Heart left ventricle (tissue), 16 donors: ENCODE measurements at regions not wholly inside any gene's neighbourhood (a gene's known extent, or its start where the extent isn't known, plus 50 kb on each side); places are given as distances from the start of the nearest gene placed in this dataset.

Source experiments
- ATAC-seq, 4 donors: fragments of 200-7000 bp; cut with Tn5 transposase; one replicate each; pipeline ENCODE4 v1.9.1; 2020 to 2022; ENCODE audit warnings: moderate library complexity in 4 of 4, mild to moderate bottlenecking in 3 of 4, moderate number of reproducible peaks in 1 of 4
- DNase-seq, 5 donors: peaks; one replicate each; pipeline ENCODE4 v3.0.0-alpha.2; 2020
- H3K27ac ChIP-seq, 12 donors: fragments of 200-600 bp; sonication (generic) in 4 of 12; one replicate each; pipeline versions ENCODE4 v1.5.0 to v1.8.0; 2016 to 2022; ENCODE audit warnings: mild to moderate bottlenecking in 2 of 12
- H3K27me3 ChIP-seq, 9 donors: fragments of 200-600 bp; sonication (generic) in 2 of 9; one replicate each; pipeline versions ENCODE4 v1.5.1 to v1.8.0; 2016 to 2022; ENCODE audit warnings: mild to moderate bottlenecking in 3 of 9
- H3K36me3 ChIP-seq, 9 donors: fragments of 200-600 bp; sonication (generic) in 2 of 9; one replicate each; pipeline versions ENCODE4 v1.5.0 to v1.8.0; 2018 to 2022; ENCODE audit warnings: mild to moderate bottlenecking in 2 of 9
- H3K4me1 ChIP-seq, 12 donors: fragments of 200-600 bp; sonication (generic) in 4 of 12; one replicate each; pipeline versions ENCODE4 v1.5.0 to v1.8.0; 2016 to 2022; ENCODE audit warnings: mild to moderate bottlenecking in 3 of 12
- H3K4me3 ChIP-seq, 12 donors: fragments of 200-600 bp; sonication (generic) in 4 of 12; one replicate each; pipeline versions ENCODE4 v1.5.0 to v1.8.0; 2017 to 2022; ENCODE audit warnings: mild to moderate bottlenecking in 9 of 12, moderate library complexity in 4 of 12
- H3K9me3 ChIP-seq, 12 donors: fragments of 200-600 bp; sonication (generic) in 4 of 12; one replicate each; pipeline versions ENCODE4 v1.5.0 to v1.8.0; 2016 to 2022; ENCODE audit warnings: mild to moderate bottlenecking in 1 of 12
- CTCF ChIP-seq, 12 donors: fragments of 200-600 bp; sonication (generic) in 4 of 12; IDR thresholded peaks; one replicate each; pipeline versions ENCODE4 v1.5.0 to v1.8.0; 2018 to 2022; ENCODE audit warnings: antibody characterized with exemption in 12 of 12, mild to moderate bottlenecking in 5 of 12
- POLR2A ChIP-seq, 2 donors: fragments of 450-650 bp; IDR thresholded peaks; one replicate each; pipeline ENCODE4 v1.6.1; 2017; ENCODE audit warnings: antibody characterized with exemption in 2 of 2, mild to moderate bottlenecking in 2 of 2, moderate library complexity in 2 of 2
- WGBS, 4 donors: extraction: QIAGEN DNeasy Blood & Tissue Kit in 2 of 4; methylation state at CpG; one replicate each; pipeline versions ENCODE4 v1.1.5 to v1.1.7; 2013 to 2018; 5-methylcytosine and 5-hydroxymethylcytosine counted together
- intact Hi-C, 10 donors: fragments of 100-400 bp; cut with DNase I; formaldehyde crosslinking; loops; one replicate each; pipeline versions ENCODE4 v1.11.1 to v1.14.2; 2022
- donor health status: ischemic (EF 13 %, LVEDD 7.1; RV severe dilation, severe dysfunction).
- donor health status: healthy with polysubstance abuse.
- donor health status: DM: no; HTN: yes; CAD: no.
- donor health status: DM: no; HTN: no; CAD: no.
- donor health status: ischemic (EF 25% LVEDD 6.9; RV normal size, moderate dysfunction).
- donor health status: ischemic (EF 25% LVEDD 5.7; RV mildly dilated, moderate dysfunction).
- donor health status: healthy.
- donor health status: DM: yes; HTN: yes; CAD: no.
- donor health status: ischemic (EF 35%, LVEDD 5.7; RV mildly dilated, moderate dysfunction).
- donor health status: nonischemic (EF 11% LVEDD 7.7; RV severe dilation, severe dysfunction).
- donor health status: DM: yes; HTN: yes; CAD: no.
- donor health status: PGD.
- donor health status: ischemic (EF 29% LVEDD 5.4; RV normal size, mild dysfunction).
- donor health status: nonischemic (EF 23%, LVEDD 6.1; RV moderate dilation, normal function).

GRCh38 chr3:168314166-168314565, 218.4 kb upstream of the GOLIM4 start:
- no peaks in the 10 kb centered on the region for H3K36me3 ChIP-seq
- no peak overlapping the region for H3K27ac ChIP-seq
- WGBS, 4 donors: 86 to 91% (median 87%) methylated on average over 3 of the region's 3 CpGs
- intact Hi-C loops: no loop called here
- no peaks in the 10 kb centered on the region for H3K9me3 ChIP-seq
- TF ChIP-seq POLR2A (IDR thresholded peaks at IDR 0.05) (no peak), CTCF (IDR thresholded peaks at IDR 0.05) (no peak)
- no peaks in the 10 kb centered on the region for H3K27me3 ChIP-seq
- DNase-seq (no peak), ATAC-seq (no peak)
- H3K4me1 ChIP-seq: no peaks in the 10 kb centered on the region
- H3K4me3 ChIP-seq: no peak overlapping the region

- Histone ChIP-seq H3K9me3 (no peaks in the 10 kb centered on the region), H3K27ac (no peak overlapping the region), H3K4me3 (no peak overlapping the region), H3K36me3 (no peaks in the 10 kb centered on the region), H3K4me1 (no peaks in the 10 kb centered on the region), H3K27me3 (no peaks in the 10 kb centered on the region)
- ATAC-seq (no peak), DNase-seq (no peak)
- intact Hi-C loops: no loop called here
- 79 to 82% (median 81%) methylated on average over 4 of the region's 4 CpGs for WGBS, 4 donors
- no peak for TF ChIP-seq CTCF (IDR thresholded peaks at IDR 0.05)
- no peak for TF ChIP-seq POLR2A (IDR thresholded peaks at IDR 0.05)
Observed at GRCh38 chr3:168312984-168313383, 217.3 kb upstream of the GOLIM4 start.

- Histone ChIP-seq H3K9me3 (peaks cover 0 to 19% (median 4%) of the 10 kb centered on the region in 12 donors), H3K27me3 (no peaks in the 10 kb centered on the region), H3K27ac (no peak overlapping the region), H3K4me3 (no peak overlapping the region), H3K36me3 (no peaks in the 10 kb centered on the region), H3K4me1 (no peaks in the 10 kb centered on the region)
- no peak for ATAC-seq
- intact Hi-C loops: loop anchor here in 1 of 10 donors (5.0 kb wide), 1 partner anchor 629 kb away; no protein-coding TSS in a partner anchor
- TF ChIP-seq CTCF (IDR thresholded peaks at IDR 0.05) (no peak), POLR2A (IDR thresholded peaks at IDR 0.05) (no peak)
- no peak for DNase-seq
Observed at GRCh38 chr3:168307893-168308292, 212.2 kb upstream of the GOLIM4 start.

GRCh38 chr3:168295027-168295426, 199.3 kb upstream of the GOLIM4 start:
- DNase-seq (no peak), ATAC-seq (no peak)
- Histone ChIP-seq H3K27me3 (no peaks in the 10 kb centered on the region), H3K4me1 (no peaks in the 10 kb centered on the region), H3K9me3 (no peaks in the 10 kb centered on the region), H3K36me3 (no peaks in the 10 kb centered on the region), H3K27ac (no peak overlapping the region), H3K4me3 (no peak overlapping the region)
- intact Hi-C loops: no loop called here
- 79 to 86% (median 82%) methylated on average over 1 of the region's 1 CpG for WGBS, 4 donors
- TF ChIP-seq CTCF (IDR thresholded peaks at IDR 0.05) (no peak), POLR2A (IDR thresholded peaks at IDR 0.05) (no peak)
